Right ventricle myocardium inferior (tissue), 1 donor: ENCODE measurements at regions not wholly inside any gene's neighbourhood (a gene's known extent, or its start where the extent isn't known, plus 50 kb on each side); places are given as distances from the start of the nearest gene placed in this dataset.

Source experiments
- ATAC-seq: fragments of 200-7000 bp; cut with Tn5 transposase; one replicate; pipeline ENCODE4 v1.9.1; 2020; ENCODE audit warnings: mild to moderate bottlenecking, moderate library complexity
- DNase-seq: peaks from one replicate; pipeline ENCODE4 v3.0.0; 2021; ENCODE audit errors: missing footprints
- intact Hi-C: fragments of 100-400 bp; cut with DNase I; formaldehyde crosslinking; loops from one replicate; pipeline ENCODE4 v1.11.0; 2022
- donor health status: DM: no; HTN: yes; CAD: no; lungs with severe emphysema.

DNA sequence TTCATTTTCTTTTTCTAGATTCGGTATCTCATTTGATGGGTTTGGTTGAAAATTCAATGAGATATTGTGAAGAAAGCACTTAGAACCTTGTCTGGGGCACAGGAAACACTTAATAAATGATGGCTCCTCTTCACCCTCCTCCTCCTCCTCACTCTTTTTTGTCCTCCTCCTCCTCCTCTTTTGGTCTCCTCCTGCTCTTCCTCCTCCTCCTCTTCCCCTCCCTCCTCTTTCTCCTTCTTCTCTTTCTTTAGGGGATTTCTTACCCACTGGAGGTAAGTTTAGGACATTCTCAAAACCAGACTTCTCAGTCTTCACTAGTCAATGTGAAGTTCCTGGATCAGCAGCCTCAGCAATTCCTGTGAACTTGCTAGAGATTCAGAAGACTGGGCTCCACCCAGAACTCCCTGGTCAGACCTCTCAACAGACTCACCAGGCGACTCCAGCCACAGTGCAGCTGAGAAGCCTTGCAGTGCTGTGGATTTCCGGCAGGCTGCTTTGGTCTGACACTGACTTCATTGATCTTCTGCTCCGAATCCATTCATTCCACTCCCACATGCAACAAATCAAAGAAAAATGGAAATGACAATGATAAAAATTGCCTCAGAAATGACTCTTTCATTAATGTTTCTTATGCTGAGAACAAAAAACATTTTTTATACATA lies 368.6 kb upstream of the B3GAT1 start:
- ATAC-seq (peak; percentile 44), DNase-seq (no peak)
- intact Hi-C loops = no loop called here

DNA sequence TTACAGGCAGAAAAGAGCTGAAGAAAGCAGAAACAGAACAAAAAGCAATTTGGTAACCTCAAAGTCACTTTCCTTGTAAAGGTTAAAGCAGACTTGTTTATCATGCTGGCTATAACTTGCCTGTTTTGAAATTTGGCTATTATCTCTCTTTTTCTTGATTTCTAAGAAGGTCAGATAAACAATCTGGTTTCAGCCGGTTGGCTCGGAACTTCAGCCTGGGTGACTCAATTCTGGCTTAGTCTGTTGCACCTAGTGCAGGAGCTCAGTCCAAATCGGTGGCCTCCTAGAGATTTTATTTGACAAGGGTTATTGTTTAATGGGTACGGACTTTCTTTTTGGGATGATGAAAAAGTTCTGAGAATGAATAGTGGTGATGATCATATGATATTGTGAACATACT lies 367.1 kb upstream of the B3GAT1 start:
- DNase-seq (no peak), ATAC-seq (no peak)
- intact Hi-C loops = no loop called here

DNA sequence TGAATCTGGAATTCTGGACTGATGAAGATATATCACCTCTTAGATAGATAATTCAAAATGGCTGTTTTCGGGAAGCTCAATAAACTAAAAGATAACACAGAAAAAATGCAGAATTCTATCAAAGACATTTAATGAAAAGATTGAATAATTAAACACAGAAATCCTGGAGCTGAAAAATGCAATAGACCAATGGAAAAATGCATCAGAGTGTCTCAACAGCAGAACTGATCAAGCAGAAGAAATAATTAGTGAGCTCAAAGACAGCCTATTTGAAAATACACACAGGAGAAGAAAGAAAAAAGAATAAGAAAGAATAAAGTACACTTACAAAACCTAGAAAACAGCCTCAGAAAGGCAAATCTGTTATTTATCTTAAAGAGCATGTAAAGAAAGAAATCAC lies 356.4 kb upstream of the B3GAT1 start:
- intact Hi-C loops = no loop called here

DNA sequence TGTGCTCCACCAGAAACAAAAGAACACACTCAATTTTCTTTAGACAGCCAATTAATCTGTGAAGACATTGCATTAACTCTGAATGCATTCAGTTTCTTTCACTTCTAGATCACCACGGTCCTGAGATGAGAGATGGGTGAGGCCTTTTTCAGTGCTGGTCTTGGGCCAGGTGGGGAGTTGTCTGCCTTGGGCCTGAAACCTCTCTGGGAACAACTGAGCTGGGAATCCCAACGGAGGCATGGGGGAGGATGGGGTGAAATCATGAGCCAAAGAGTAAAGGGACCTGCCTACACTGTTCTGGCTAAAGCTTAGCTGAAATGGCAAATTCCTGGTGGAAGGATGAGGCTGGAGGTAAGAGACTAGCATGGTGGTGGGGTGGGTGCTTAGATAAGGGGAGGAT lies 353.5 kb upstream of the B3GAT1 start:
- no peak for ATAC-seq
- intact Hi-C loops = no loop called here
- DNase-seq = no peak

More for the DNA sequence above, 356.4 kb upstream of the B3GAT1 start:
- ATAC-seq (no peak), DNase-seq (no peak)

DNA sequence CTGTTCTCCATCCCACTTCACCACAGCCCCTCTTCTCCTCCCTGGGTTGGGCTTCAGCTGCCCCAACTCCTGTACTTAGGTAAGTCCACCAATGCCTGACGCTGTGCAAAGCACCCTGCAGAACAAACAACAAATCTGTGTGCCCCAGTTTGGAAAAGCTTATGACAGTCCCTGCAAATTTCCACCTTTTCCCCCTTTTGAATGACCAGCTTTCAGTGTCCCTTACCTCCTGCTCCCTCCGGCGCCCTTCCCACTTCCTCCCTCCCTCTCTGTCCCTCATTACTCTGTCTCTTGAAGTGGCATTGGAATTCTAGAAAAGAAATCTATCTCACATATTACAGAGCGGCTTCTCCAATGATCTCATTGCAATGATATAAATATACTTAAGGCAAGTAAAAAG lies 352.9 kb upstream of the B3GAT1 start:
- no peak for ATAC-seq
- intact Hi-C loops = no loop called here
- no peak for DNase-seq

DNA sequence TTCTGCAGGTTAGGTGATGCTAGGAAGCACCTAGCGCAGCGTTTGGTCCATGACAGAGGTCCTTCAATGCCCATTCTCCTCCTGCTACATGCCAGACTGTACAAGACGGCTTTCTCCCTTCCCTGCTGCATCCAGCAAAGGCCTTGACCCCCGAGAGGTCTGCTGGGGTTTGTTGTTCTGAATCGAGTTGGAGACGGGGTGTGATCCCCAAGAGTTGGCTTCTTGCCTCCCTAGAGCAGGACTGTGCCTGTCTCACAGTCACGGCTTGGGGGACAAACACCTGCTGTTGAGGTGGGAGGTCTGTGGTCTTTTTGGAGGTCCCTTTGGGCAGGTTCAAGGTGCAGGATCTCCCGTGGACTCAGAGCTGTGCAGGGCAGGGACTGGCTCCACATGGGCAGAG lies 352.3 kb upstream of the B3GAT1 start:
- intact Hi-C loops = no loop called here
- DNase-seq = no peak

DNA sequence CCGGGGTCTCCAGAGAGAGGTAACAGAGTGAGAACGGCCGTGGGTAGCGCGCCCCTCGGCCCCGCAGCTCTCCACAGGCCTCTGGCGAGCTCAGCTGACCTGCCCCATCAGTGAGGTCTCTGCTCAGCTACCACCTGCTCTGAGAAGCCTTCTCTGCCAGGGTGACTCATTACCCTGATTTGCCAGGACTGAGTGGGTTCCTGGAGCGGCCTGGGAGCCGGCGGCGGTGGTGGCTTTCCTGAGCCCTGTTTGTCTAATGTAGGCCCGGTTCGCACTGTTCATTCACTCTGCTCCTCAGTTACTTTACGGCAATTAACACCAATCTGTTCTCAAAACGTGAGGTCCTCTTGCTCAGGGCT lies 351.0 kb upstream of the B3GAT1 start:
- intact Hi-C loops = no loop called here
- ATAC-seq (no peak), DNase-seq (no peak)

More for the DNA sequence above, 352.3 kb upstream of the B3GAT1 start:
- no peak for ATAC-seq

DNA sequence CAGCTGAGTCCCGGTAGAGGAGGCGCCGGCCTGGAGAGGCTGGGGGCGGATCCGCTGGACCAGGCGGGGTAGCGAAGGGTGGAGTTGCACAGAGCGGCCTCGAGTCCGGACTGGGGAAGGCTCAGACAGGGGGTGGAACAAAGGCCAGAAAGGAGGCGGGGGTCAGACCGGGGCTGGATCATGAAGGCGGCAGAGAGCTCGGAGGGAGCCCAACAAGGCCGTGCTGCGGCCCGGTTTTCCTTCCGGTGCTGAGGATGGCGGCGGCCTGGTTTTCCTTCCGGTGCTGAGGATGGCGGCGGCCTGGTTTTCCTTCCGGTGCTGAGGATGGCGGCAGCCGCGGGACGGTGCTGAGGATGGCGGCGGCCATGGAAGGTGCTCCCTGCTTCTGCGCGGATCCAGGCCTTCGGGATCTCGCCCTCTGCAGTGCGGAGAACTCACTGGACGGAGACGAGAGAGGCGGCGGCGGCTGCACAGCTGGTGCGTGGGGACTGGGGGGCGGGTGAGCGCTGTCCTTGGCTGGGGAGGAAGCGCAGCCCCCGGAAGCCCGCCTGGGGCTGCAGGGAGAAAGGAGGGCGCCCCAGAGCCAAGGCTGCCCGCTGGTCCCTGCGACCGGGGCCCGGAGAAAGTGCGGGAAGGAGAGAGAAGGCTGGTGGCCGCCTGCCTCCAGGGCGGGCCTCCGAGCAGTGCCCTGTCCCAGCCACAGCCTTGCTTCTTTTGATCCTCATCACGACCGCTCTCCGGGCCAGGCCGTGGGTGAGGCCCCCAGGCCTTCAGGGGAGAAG lies 350.4 kb upstream of the B3GAT1 start:
- DNase-seq = no peak
- intact Hi-C loops = no loop called here

DNA sequence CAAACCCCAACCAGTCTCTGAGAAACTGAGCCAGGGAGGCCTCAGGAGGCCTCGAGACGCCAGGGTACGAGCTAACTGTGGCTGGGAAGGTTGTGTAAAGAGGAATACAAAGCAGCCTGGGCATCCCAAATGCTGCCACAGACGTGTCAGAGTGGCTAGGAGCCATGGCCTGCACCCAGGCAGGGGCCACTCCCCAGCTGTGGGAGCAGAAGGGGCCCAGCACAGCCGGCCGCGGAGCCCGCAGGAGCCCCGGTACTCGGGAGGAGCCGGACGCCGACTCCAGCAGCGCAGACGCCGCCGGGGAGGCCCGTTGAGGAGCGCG lies 349.8 kb upstream of the B3GAT1 start:
- no peak for ATAC-seq
- intact Hi-C loops = no loop called here
- no peak for DNase-seq

More for the DNA sequence above, 350.4 kb upstream of the B3GAT1 start:
- peak; percentile 49 for ATAC-seq

DNA sequence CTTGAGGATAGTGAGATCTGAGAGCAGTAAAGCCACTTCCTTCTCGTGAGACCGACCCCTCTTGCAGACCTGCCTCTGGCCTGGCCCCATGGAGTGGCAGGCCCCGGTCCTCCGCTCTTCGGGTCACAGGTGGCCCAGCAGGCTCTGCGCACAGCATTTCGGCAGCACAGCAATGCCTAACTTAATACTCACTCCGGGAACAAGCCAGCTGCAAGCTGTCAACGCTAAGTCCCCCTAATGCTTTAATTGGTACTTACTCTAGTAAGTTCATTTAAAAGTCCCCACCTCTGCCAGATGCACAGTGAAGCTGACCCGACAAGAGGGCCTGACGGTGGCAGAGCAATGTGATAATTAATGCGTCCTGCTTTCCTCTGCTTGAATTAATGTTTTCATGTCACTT lies 349.3 kb upstream of the B3GAT1 start:
- no peak for ATAC-seq
- intact Hi-C loops = no loop called here
- DNase-seq = no peak

DNA sequence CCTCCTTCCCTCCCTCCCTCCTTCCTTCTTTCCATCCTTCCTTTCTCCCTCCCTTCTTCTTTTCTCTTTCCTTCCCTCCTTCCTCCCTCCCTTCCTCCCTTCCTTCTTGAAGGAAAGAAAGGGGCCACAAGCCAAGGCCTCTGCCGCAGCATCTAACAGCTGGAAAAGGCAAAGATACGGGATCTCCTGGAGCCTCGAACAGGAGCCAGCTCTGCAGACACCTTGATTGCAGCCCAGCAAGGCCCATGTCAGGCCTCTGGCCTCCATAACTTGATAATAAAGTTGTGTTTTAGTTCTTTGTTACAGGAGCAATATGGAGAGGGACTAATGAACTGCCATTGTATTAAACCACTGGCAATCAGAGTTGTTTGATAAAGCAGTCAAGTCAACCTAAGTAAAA lies 348.9 kb upstream of the B3GAT1 start:
- intact Hi-C loops = no loop called here
- ATAC-seq (no peak), DNase-seq (no peak)

DNA sequence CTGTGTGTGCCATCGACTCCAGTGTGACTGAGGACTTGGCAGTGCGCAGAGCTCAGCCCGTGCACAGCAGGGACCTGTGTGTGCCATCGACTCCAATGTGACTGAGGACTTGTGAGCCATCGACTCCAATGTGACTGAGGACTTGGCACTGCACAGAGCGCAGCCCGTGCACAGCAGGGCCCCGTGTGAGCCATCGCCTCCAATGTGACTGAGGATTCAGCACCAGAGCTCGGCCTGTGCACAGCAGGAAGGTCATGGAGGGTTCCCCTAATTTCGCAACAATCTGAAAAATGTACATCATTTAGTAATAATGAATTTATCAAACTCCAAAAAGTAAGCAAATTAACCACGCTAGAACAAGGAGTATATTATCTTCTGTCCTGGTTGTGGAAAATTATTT lies 348.3 kb upstream of the B3GAT1 start:
- ATAC-seq (no peak), DNase-seq (no peak)
- intact Hi-C loops = no loop called here

DNA sequence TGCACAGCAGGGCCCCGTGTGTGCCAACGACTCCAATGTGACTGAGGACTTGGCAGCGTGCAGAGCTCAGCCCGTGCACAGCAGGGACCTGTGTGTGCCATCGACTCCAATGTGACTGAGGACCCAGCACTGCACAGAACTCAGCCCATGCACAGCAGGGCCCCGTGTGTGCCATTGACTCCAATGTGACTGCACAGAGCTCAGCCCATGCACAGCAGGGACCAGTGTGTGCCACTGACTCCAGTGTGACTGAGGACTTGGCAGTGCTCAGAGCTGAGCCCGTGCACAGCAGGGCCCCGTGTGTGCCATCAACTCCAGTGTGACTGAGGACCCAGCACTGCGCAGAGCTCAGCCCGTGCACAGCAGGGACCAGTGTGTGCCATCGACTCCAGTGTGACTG lies 347.8 kb upstream of the B3GAT1 start:
- intact Hi-C loops = no loop called here

DNA sequence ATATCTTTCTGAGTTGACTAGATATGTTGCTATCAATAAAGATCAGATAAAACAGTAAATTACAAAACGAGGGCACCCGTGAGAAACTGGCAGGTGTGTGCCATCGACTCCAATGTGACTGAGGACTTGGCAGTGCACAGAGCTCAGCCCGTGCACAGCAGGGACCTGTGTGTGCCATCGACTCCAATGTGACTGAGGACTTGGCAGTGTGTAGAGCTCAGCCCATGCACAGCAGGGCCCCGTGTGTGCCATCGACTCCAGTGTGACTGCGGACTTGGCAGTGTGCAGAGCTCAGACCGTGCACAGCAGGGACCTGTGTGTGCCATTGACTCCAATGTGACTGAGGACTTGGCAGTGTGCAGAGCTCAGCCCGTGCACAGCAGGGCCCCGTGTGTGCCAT lies 347.2 kb upstream of the B3GAT1 start:
- intact Hi-C loops = no loop called here
- DNase-seq = no peak
- no peak for ATAC-seq

More for the DNA sequence above, 347.8 kb upstream of the B3GAT1 start:
- no peak for ATAC-seq
- DNase-seq = no peak

DNA sequence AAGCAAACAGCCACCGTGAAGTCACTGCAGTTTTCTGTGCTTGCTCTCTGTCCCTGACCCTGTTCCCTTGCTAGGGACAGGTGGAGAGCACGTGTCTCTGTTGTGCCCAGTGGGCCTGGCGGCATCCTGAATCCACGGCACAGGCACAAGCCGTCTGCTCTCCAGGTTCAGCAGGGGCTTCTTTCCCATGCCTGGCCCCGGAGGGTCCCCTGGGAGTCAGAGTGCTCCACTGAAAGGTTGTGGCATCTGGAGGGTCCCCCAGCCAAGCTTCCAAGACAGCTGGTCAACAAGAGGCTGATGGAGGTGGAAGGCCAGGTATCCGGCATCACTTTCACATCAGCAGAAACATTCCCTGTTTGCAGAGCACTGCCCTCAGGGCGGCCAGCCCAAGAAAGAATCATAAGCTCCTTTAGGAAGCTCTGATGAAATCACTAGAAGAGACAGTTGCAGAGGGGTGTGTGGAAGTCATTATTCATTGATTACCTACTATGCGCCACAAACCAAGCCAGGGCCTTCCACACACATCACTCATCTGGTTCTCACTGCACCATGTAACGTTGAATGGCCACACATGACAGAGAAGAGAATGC lies 346.4 kb upstream of the B3GAT1 start:
- intact Hi-C loops = no loop called here
- ATAC-seq = no peak
- no peak for DNase-seq

DNA sequence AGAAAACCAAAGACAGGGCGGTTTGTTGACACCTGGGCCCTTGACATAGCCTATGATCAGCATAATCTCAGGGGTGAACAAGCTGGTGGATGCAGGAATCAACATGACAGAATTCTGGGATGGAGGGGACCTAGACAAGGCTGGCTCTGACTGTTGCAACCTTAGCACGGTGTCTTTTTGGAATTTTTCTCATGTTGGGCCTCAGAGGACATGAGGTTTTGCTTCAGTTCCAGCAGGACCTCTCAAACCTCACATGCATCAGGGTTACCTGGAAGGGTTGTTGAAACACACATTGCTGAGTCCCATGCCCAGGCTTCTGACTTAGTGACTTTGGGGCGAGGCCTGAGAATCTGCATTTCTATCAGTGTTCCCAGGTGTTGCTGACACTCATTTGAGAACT lies 345.6 kb upstream of the B3GAT1 start:
- ATAC-seq = no peak

DNA sequence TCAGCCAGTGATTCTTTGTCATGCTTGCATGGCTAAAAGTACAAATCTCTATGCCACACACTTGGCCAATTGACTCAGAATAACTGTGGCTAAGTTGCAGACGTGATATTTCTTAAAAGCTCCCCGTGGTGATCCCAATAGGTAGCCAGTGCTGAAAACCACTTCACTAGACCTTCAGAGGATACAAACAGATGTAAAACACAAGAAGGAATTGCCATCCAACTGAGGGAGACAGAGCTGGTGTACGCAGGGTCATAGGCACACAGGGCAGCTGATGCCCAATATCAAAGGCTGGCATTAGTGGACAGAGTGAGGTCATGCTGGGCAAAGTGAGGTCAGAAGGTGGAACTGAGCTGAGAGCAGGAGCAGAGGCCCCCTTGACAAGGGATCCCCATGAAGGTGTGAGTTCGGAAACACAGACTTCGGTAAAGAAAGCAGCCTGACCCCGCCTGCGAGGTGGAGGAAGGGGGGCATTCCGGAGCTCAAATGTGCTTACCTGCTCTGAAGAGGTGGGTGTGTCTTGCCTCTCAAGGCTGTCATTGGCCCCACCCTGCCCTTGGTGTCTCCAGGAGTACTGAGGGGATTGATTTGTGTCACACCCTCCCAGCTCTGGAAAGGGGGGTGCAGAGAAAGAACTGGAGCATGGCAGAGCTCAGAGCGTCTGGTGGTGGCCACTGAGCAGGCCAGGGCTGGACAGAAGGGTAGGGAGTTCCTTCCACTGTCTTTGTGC lies 344.9 kb upstream of the B3GAT1 start:
- intact Hi-C loops = no loop called here
- DNase-seq = no peak

More for the DNA sequence above, 345.6 kb upstream of the B3GAT1 start:
- intact Hi-C loops = no loop called here
- no peak for DNase-seq

DNA sequence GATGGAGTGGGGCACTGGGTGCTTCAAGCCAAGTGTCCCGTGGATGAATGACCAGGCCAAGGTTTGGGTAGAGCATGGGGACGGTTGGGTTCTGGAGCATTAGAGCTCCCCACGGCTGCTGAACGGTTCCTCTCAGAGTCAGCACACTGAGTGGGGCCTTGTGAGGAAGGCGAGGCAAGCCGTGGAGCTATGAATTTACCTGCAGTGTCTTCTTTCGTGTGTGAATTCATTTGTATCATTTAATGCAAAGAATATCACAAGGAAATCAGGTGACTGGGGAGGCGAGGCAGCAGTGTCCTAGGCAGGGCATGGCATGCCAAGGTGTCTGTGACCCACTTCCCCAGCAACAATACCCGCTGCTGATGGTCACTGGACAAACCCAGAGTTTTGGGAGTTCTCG lies 343.5 kb upstream of the B3GAT1 start:
- DNase-seq = no peak
- intact Hi-C loops = no loop called here
- no peak for ATAC-seq

More for the DNA sequence above, 344.9 kb upstream of the B3GAT1 start:
- no peak for ATAC-seq

DNA sequence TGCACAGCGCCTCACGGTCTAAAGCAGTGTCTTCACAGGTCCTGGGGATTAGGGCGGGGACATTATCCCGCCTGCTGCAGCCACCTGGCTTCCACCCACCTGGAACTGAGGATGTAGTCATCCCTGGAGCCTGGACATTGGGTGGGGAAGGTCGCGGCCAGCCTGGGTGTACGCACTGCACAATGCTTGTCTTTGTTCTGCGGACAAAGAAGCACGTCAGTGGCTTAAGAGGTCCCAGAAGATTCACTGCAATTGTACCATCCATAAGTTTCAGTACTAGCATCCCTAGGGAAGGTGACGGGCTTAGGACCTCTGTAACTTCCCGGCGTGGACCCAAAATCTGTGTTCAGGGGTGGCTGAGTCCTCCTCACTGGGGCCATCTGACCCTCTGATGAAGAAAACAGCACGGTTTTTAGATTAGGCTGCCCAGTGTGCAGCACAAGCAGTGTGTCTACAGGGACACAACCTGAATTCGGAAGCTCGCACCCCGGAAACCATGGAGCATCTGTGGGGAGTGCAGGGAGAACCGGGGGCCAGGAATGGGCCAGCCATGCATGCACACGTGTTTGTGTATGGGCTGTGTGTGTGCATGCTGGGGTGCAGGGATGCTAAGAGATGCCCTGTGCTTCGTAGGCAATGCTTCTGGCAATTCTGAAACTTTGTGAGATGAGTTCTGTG lies 342.6 kb upstream of the B3GAT1 start:
- intact Hi-C loops = no loop called here
- ATAC-seq (no peak), DNase-seq (no peak)
